GM23338 (cell line): ENCODE measurements at regions not wholly inside any gene's neighbourhood (a gene's known extent, or its start where the extent isn't known, plus 50 kb on each side); places are given as distances from the start of the nearest gene placed in this dataset.

Source experiments
- ATAC-seq: fragments of 200-7000 bp; cut with Tn5 transposase; 3 replicates; pipeline ENCODE4 v1.9.1; 2020
- DNase-seq: peaks from one replicate; pipeline ENCODE4 v3.0.0-alpha.2; 2015; ENCODE audit warnings: low spot score
- H2AFZ ChIP-seq: fragments of 200-600 bp; sonication (generic); 2 replicates; pipeline ENCODE4 v1.8.0; 2016; ENCODE audit warnings: antibody characterized with exemption, mild to moderate bottlenecking, moderate library complexity
- H3F3A ChIP-seq: fragments of 200-600 bp; sonication (generic); replicated peaks from 2 replicates; pipeline ENCODE4 v1.8.0; 2017; ENCODE audit warnings: antibody characterized with exemption, mixed run types, low read depth
- H3K27ac ChIP-seq: fragments of 200-600 bp; sonication (generic); 2 replicates; pipeline ENCODE4 v1.6.1; 2016; ENCODE audit warnings: low read depth
- H3K27me3 ChIP-seq: fragments of 200-600 bp; sonication (generic); 2 replicates; pipeline ENCODE4 v1.8.0; 2016; ENCODE audit warnings: mild to moderate bottlenecking, mixed run types, moderate library complexity; ENCODE audit not compliant: insufficient read depth
- H3K36me3 ChIP-seq: fragments of 200-600 bp; sonication (generic); 2 replicates; pipeline ENCODE4 v1.8.0; 2016; ENCODE audit warnings: mild to moderate bottlenecking; ENCODE audit not compliant: insufficient read depth
- H3K4me1 ChIP-seq: fragments of 200-600 bp; sonication (generic); 2 replicates; pipeline ENCODE4 v1.8.0; 2016; ENCODE audit warnings: mild to moderate bottlenecking, moderate library complexity; ENCODE audit not compliant: insufficient read depth
- H3K4me2 ChIP-seq: fragments of 200-600 bp; sonication (generic); 2 replicates; pipeline ENCODE4 v1.7.1; 2017; ENCODE audit warnings: mixed run types
- H3K4me3 ChIP-seq: fragments of 200-600 bp; sonication (generic); 2 replicates; pipeline ENCODE4 v1.6.1; 2016; ENCODE audit warnings: mixed run types
- H3K79me2 ChIP-seq: fragments of 200-600 bp; sonication (generic); replicated peaks from 2 replicates; pipeline ENCODE4 v1.8.0; 2017; ENCODE audit warnings: mild to moderate bottlenecking; ENCODE audit not compliant: insufficient read depth
- H3K9me2 ChIP-seq: fragments of 200-600 bp; sonication (generic); 2 replicates; pipeline ENCODE4 v1.8.0; 2017; ENCODE audit not compliant: insufficient read depth
- H4K20me1 ChIP-seq: fragments of 200-600 bp; sonication (generic); replicated peaks from 2 replicates; pipeline ENCODE4 v1.8.0; 2017; ENCODE audit warnings: mild to moderate bottlenecking; ENCODE audit not compliant: insufficient read depth
- H3K27ac Mint-ChIP-seq: 2 replicates; pipeline ENCODE4 v1.8.0; 2020; ENCODE audit warnings: inconsistent platforms, mild to moderate bottlenecking, moderate library complexity, mixed read lengths
- H3K27me3 Mint-ChIP-seq: 3 replicates; pipeline ENCODE4 v1.8.0; 2022; ENCODE audit warnings: low read depth, mild to moderate bottlenecking, moderate library complexity, mixed read lengths, inconsistent platforms; ENCODE audit not compliant: insufficient read depth, poor library complexity
- H3K36me3 Mint-ChIP-seq: 3 replicates; pipeline ENCODE4 v1.8.0; 2021; ENCODE audit warnings: low read depth, mild to moderate bottlenecking, inconsistent platforms, moderate library complexity, mixed read lengths
- H3K4me1 Mint-ChIP-seq: 3 replicates; pipeline ENCODE4 v1.8.0; 2020; ENCODE audit warnings: mild to moderate bottlenecking, inconsistent platforms, mixed read lengths
- H3K4me3 Mint-ChIP-seq: 3 replicates; pipeline ENCODE4 v1.8.0; 2021; ENCODE audit warnings: moderate library complexity, mild to moderate bottlenecking, inconsistent platforms, mixed read lengths
- H3K9me3 Mint-ChIP-seq: 3 replicates; pipeline ENCODE4 v1.8.0; 2020; ENCODE audit warnings: moderate library complexity, mild to moderate bottlenecking, inconsistent platforms, mixed read lengths
- CREB1 ChIP-seq: fragments of 250-450 bp; sonication (Bioruptor Pico); IDR thresholded peaks from 2 replicates; pipeline ENCODE4 v1.5.0; 2020; ENCODE audit warnings: low read depth, mild to moderate bottlenecking, moderate library complexity
- CTCF ChIP-seq, 2 experiments: fragments of 200-600 bp in 1 of 2; sonication (generic) in 1 of 2; conservative IDR thresholded peaks; 2 replicates each; pipeline versions ENCODE4 v1.5.1 to v1.6.1; 2016 to 2017; ENCODE audit warnings: antibody characterized with exemption in 2 of 2, low read depth in 2 of 2, mild to moderate bottlenecking in 2 of 2, moderate library complexity in 1 of 2
- ETS1 ChIP-seq: IDR thresholded peaks from 2 replicates; pipeline ENCODE4 v1.6.1; 2016; ENCODE audit warnings: antibody characterized with exemption
- EZH2 ChIP-seq: fragments of 200-600 bp; sonication (generic); IDR thresholded peaks from one replicate; pipeline ENCODE4 v1.8.0; 2017; ENCODE audit warnings: antibody characterized with exemption, mild to moderate bottlenecking, low read depth; ENCODE audit not compliant: unreplicated experiment
- EZH2phosphoT487 ChIP-seq: fragments of 200-600 bp; sonication (generic); IDR thresholded peaks from one replicate; pipeline ENCODE4 v1.8.1; 2018; ENCODE audit warnings: antibody characterized with exemption; ENCODE audit not compliant: unreplicated experiment
- JUNB ChIP-seq: IDR thresholded peaks from one replicate; pipeline ENCODE4 v1.6.1; 2016; ENCODE audit warnings: antibody characterized with exemption; ENCODE audit not compliant: unreplicated experiment
- NANOG ChIP-seq: IDR thresholded peaks from 2 replicates; pipeline ENCODE4 v1.6.1; 2016; ENCODE audit warnings: antibody characterized with exemption, borderline replicate concordance
- POLR2AphosphoS5 ChIP-seq: IDR thresholded peaks from 2 replicates; pipeline ENCODE4 v1.6.1; 2016; ENCODE audit warnings: antibody characterized with exemption, low read depth
- REST ChIP-seq: IDR thresholded peaks from one replicate; pipeline ENCODE4 v1.6.1; 2018; ENCODE audit warnings: antibody characterized with exemption; ENCODE audit not compliant: unreplicated experiment
- STAT1 ChIP-seq: IDR thresholded peaks from one replicate; pipeline ENCODE4 v1.6.1; 2016; ENCODE audit warnings: antibody characterized with exemption; ENCODE audit not compliant: unreplicated experiment
- ZNF114 ChIP-seq: fragments of 250-450 bp; sonication (Bioruptor Pico); IDR thresholded peaks from 2 replicates; pipeline ENCODE4 v1.5.0; 2020; ENCODE audit warnings: mild to moderate bottlenecking, moderate library complexity
- ZNF331 ChIP-seq: fragments of 250-450 bp; sonication (Bioruptor Pico); IDR thresholded peaks from 2 replicates; pipeline ENCODE4 v1.5.0; 2020; ENCODE audit warnings: low read depth, mild to moderate bottlenecking, moderate library complexity
- TF ChIP-seq, protein P1 (sequence below): fragments of 250-450 bp; sonication (Bioruptor Pico); IDR thresholded peaks from 2 replicates; pipeline ENCODE4 v1.5.0; 2020; ENCODE audit warnings: mild to moderate bottlenecking, moderate library complexity

DNA sequence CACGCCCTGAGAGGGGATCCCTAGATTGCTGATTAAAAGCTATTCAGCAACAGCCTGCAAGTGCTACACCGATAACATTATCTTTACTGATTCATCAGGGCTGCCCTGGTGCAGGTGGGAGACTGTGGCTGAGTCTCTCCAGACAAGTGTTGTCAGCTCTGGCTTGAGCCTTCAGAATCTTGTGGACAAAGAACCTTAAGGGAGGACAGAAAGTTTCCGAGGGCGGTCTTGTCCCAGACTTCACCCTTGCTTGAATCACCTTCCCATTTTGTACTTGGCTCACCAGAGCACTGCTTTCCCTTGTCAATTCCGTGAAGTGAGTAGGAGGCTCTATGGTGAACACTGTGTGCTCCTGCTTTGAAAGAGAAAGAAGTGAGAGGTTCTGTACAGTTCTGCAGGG, 88.6 kb upstream of the PCSK2 start:
- no peak overlapping the region for H3K4me3 Mint-ChIP-seq
- Histone ChIP-seq H3K4me2 (no peak overlapping the region), H3K36me3 (no peaks in the 10 kb centered on the region), H3K9me2 (no peaks in the 10 kb centered on the region), H4K20me1 (no peaks in the 10 kb centered on the region), H3F3A (no peaks in the 10 kb centered on the region), H3K79me2 (no peaks in the 10 kb centered on the region), H3K27me3 (no peaks in the 10 kb centered on the region), H2AFZ (no peak overlapping the region; the same call in 1 of the 2 replicates), H3K4me1 (no peaks in the 10 kb centered on the region), H3K27ac (no peak overlapping the region), H3K4me3 (no peak overlapping the region)
- no peaks in the 10 kb centered on the region for H3K9me3 Mint-ChIP-seq
- ATAC-seq (no peak), DNase-seq (no peak)
- H3K27me3 Mint-ChIP-seq, result peaks cover 3% of the 10 kb centered on the region
- H3K27ac Mint-ChIP-seq, result no peak overlapping the region
- H3K36me3 Mint-ChIP-seq, result no peaks in the 10 kb centered on the region
- H3K4me1 Mint-ChIP-seq, result no peaks in the 10 kb centered on the region
- TF ChIP-seq CREB1 (no peak), POLR2AphosphoS5 (no peak), CTCF (conservative IDR thresholded peaks at IDR 0.05; ENCODE audit: low read depth in 2 of 2) (no peak), NANOG (no peak), STAT1 (no peak), ZNF114 (no peak), EZH2phosphoT487 (no peak), REST (no peak), ZNF331 (CRISPR knock-in tag) (no peak), JUNB (no peak), EZH2 (no peak), ETS1 (no peak)
- TF ChIP-seq, protein P1, sequence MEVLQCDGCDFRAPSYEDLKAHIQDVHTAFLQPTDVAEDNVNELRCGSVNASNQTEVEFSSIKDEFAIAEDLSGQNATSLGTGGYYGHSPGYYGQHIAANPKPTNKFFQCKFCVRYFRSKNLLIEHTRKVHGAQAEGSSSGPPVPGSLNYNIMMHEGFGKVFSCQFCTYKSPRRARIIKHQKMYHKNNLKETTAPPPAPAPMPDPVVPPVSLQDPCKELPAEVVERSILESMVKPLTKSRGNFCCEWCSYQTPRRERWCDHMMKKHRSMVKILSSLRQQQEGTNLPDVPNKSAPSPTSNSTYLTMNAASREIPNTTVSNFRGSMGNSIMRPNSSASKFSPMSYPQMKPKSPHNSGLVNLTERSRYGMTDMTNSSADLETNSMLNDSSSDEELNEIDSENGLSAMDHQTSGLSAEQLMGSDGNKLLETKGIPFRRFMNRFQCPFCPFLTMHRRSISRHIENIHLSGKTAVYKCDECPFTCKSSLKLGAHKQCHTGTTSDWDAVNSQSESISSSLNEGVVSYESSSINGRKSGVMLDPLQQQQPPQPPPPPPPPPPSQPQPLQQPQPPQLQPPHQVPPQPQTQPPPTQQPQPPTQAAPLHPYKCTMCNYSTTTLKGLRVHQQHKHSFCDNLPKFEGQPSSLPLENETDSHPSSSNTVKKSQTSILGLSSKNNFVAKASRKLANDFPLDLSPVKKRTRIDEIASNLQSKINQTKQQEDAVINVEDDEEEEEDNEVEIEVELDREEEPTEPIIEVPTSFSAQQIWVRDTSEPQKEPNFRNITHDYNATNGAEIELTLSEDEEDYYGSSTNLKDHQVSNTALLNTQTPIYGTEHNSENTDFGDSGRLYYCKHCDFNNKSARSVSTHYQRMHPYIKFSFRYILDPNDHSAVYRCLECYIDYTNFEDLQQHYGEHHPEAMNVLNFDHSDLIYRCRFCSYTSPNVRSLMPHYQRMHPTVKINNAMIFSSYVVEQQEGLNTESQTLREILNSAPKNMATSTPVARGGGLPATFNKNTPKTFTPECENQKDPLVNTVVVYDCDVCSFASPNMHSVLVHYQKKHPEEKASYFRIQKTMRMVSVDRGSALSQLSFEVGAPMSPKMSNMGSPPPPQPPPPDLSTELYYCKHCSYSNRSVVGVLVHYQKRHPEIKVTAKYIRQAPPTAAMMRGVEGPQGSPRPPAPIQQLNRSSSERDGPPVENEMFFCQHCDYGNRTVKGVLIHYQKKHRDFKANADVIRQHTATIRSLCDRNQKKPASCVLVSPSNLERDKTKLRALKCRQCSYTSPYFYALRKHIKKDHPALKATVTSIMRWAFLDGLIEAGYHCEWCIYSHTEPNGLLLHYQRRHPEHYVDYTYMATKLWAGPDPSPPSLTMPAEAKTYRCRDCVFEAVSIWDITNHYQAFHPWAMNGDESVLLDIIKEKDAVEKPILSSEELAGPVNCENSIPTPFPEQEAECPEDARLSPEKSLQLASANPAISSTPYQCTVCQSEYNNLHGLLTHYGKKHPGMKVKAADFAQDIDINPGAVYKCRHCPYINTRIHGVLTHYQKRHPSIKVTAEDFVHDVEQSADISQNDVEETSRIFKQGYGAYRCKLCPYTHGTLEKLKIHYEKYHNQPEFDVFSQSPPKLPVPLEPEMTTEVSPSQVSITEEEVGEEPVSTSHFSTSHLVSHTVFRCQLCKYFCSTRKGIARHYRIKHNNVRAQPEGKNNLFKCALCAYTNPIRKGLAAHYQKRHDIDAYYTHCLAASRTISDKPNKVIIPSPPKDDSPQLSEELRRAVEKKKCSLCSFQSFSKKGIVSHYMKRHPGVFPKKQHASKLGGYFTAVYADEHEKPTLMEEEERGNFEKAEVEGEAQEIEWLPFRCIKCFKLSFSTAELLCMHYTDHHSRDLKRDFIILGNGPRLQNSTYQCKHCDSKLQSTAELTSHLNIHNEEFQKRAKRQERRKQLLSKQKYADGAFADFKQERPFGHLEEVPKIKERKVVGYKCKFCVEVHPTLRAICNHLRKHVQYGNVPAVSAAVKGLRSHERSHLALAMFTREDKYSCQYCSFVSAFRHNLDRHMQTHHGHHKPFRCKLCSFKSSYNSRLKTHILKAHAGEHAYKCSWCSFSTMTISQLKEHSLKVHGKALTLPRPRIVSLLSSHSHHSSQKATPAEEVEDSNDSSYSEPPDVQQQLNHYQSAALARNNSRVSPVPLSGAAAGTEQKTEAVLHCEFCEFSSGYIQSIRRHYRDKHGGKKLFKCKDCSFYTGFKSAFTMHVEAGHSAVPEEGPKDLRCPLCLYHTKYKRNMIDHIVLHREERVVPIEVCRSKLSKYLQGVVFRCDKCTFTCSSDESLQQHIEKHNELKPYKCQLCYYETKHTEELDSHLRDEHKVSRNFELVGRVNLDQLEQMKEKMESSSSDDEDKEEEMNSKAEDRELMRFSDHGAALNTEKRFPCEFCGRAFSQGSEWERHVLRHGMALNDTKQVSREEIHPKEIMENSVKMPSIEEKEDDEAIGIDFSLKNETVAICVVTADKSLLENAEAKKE (CRISPR knock-in tag), result no peak
